ENCODE measurements at regions not wholly inside any gene's neighbourhood (a gene's known extent, or its start where the extent isn't known, plus 50 kb on each side); places are given as distances from the start of the nearest gene placed in this dataset.

- TF ChIP-seq POLR2A (IDR thresholded peaks at IDR 0.05) (no peak), CTCF (IDR thresholded peaks at IDR 0.05) (no peak), POLR2AphosphoS5 (IDR thresholded peaks at IDR 0.05) (no peak), EP300 (IDR thresholded peaks at IDR 0.05) (no peak)
- Histone ChIP-seq H3K27me3 (no peaks in the 10 kb centered on the region), H3K4me1 (no peaks in the 10 kb centered on the region), H3K36me3 (no peaks in the 10 kb centered on the region), H3K27ac (no peak overlapping the region), H3K4me3 (no peak overlapping the region), H3K9me3 (no peaks in the 10 kb centered on the region)
- no peak for DNase-seq
- intact Hi-C loops (cut with DNase I): no loop called here
Observed at GRCh38 chr5:75992753-75993152, 90.4 kb upstream of the SV2C start.

GRCh38 chr5:75985077-75985476 lies 98.1 kb upstream of the SV2C start:
- Histone ChIP-seq H3K36me3 (no peaks in the 10 kb centered on the region), H3K4me3 (no peak overlapping the region), H3K9me3 (no peaks in the 10 kb centered on the region), H3K27ac (no peak overlapping the region), H3K27me3 (no peaks in the 10 kb centered on the region), H3K4me1 (no peaks in the 10 kb centered on the region)
- no peak for TF ChIP-seq POLR2AphosphoS5 (IDR thresholded peaks at IDR 0.05)
- no peak for TF ChIP-seq EP300 (IDR thresholded peaks at IDR 0.05)
- no peak for TF ChIP-seq CTCF (IDR thresholded peaks at IDR 0.05)
- no peak for TF ChIP-seq POLR2A (IDR thresholded peaks at IDR 0.05)
- DNase-seq: no peak
- 78 to 83% methylated on average over 3 of the region's 3 CpGs for WGBS, 2 donors
- intact Hi-C loops (cut with DNase I): no loop called here

- 84 to 86% methylated on average over 5 of the region's 5 CpGs for WGBS, 2 donors
Observed at GRCh38 chr5:75975496-75975895, 107.7 kb upstream of the SV2C start.

GRCh38 chr5:75965292-75965691 lies 117.9 kb upstream of the SV2C start:
- TF ChIP-seq POLR2AphosphoS5 (IDR thresholded peaks at IDR 0.05) (no peak), EP300 (IDR thresholded peaks at IDR 0.05) (no peak), POLR2A (IDR thresholded peaks at IDR 0.05) (no peak), CTCF (IDR thresholded peaks at IDR 0.05) (no peak)
- 70 to 82% methylated on average over 1 of the region's 1 CpG for WGBS, 2 donors
- H3K27ac ChIP-seq: no peak overlapping the region
- no peak overlapping the region for H3K4me3 ChIP-seq
- DNase-seq: no peak
- H3K27me3 ChIP-seq: no peaks in the 10 kb centered on the region
- intact Hi-C loops (cut with DNase I): no loop called here
- no peaks in the 10 kb centered on the region for H3K4me1 ChIP-seq
- H3K36me3 ChIP-seq: no peaks in the 10 kb centered on the region
- H3K9me3 ChIP-seq: peaks cover 0 to 2% (median 0%) of the 10 kb centered on the region in 4 donors

More at GRCh38 chr5:75975496-75975895, 107.7 kb upstream of the SV2C start:
- no peak for DNase-seq
- H3K27me3 ChIP-seq: no peaks in the 10 kb centered on the region
- no peaks in the 10 kb centered on the region for H3K4me1 ChIP-seq
- intact Hi-C loops (cut with DNase I): no loop called here
- H3K27ac ChIP-seq: no peak overlapping the region
- no peaks in the 10 kb centered on the region for H3K36me3 ChIP-seq
- no peak for TF ChIP-seq POLR2A (IDR thresholded peaks at IDR 0.05)
- no peak overlapping the region for H3K4me3 ChIP-seq
- H3K9me3 ChIP-seq: peaks cover 0 to 3% (median 0%) of the 10 kb centered on the region in 4 donors

- Histone ChIP-seq H3K27ac (no peak overlapping the region), H3K4me1 (no peaks in the 10 kb centered on the region), H3K36me3 (no peaks in the 10 kb centered on the region), H3K4me3 (no peak overlapping the region), H3K27me3 (no peaks in the 10 kb centered on the region), H3K9me3 (peaks cover 0 to 2% (median 0%) of the 10 kb centered on the region in 4 donors)
- DNase-seq: no peak
- TF ChIP-seq POLR2A (IDR thresholded peaks at IDR 0.05) (no peak), CTCF (IDR thresholded peaks at IDR 0.05) (no peak), POLR2AphosphoS5 (IDR thresholded peaks at IDR 0.05) (no peak), EP300 (IDR thresholded peaks at IDR 0.05) (no peak)
- intact Hi-C loops (cut with DNase I): no loop called here
- 68 to 88% methylated on average over 2 of the region's 2 CpGs for WGBS, 2 donors
Observed at GRCh38 chr5:75964008-75964407, 119.2 kb upstream of the SV2C start.
